ENCODE measurements at regions not wholly inside any gene's neighbourhood (a gene's known extent, or its start where the extent isn't known, plus 50 kb on each side); places are given as distances from the start of the nearest gene placed in this dataset.
"Not testable (repeated sequence)": the region's sequence is repeated elsewhere in the genome, so short reads cannot be mapped to it uniquely, and the experiment has no call there.

DNA sequence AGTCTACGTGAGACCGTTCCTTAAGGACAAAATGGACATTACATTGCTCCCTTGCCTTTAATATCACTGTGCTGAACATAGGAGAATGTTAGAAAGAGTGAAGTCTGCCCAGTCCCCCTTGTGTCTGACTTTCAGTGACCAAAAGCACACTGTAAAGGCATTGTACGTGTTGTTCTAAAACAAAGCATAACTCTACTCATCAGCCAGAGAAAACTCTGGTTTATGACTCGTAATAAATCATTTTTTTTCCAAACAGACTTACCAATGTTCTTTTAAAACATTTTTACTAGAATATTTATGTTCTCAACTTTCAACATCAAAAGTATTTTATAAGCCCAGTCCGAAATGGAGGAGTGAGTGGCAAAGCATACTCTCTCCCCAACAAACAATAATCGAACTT, 262.5 kb downstream of the GJA1 start:
- DNase-seq (ENCODE audit: low spot score) = no peak
- Mint-ChIP-seq H3K27me3 (ENCODE audit: low read depth) (peaks cover 2% of the 10 kb centered on the region), H3K9me3 (no peaks in the 10 kb centered on the region), H3K27ac (no peak overlapping the region), H3K4me1 (ENCODE audit: low read depth) (no peaks in the 10 kb centered on the region), H3K4me3 (ENCODE audit: low read depth) (no peak overlapping the region), H3K36me3 (ENCODE audit: low read depth) (no peaks in the 10 kb centered on the region)
- intact Hi-C loops (cut with micrococcal nuclease) = no loop called here

DNA sequence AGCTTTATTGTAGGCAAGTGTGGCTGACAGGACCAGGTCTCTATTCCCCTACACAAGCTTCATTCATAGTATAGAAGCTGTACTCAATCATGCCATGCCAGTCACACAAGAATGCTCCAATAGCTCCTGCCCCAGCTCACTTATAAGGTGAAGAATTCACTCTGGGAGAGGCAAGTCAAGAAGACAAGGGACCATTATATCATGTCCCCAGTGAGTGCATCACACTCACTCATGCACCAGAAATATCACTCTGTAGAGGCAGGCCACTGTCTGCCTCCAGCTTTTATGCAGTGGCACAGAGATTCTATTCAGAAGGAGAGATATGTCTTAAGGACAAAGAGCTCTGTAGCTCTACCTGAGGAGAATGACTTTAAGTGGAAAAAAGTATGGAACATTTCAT, 263.2 kb downstream of the GJA1 start:
- no peak for DNase-seq (ENCODE audit: low spot score)
- Mint-ChIP-seq H3K27me3 (ENCODE audit: low read depth) (peaks cover 2% of the 10 kb centered on the region), H3K4me3 (ENCODE audit: low read depth) (no peak overlapping the region), H3K9me3 (no peaks in the 10 kb centered on the region), H3K36me3 (ENCODE audit: low read depth) (no peaks in the 10 kb centered on the region), H3K27ac (no peak overlapping the region), H3K4me1 (ENCODE audit: low read depth) (no peaks in the 10 kb centered on the region)
- intact Hi-C loops (cut with micrococcal nuclease) = no loop called here

DNA sequence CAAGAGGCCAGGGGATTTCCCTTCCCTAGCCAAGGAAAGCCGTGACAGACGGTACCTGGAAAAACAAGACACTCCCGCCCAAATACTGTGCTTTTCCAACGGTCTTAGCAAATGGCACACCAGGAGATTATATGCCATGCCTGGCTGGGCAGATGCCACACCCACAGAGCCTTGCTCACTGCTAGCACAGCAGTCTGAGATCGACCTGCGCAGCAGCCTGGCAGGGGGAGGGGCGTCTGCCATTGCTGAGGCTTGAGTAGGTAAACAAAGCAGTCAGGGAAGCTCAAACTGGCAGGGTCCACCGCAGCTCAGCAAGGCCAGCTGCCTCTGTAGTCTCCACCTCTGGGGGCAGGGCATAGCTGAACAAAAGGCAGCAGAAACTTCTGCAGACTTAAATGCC, 267.7 kb downstream of the GJA1 start:
- H3K36me3 Mint-ChIP-seq (ENCODE audit: low read depth); DNase-seq (ENCODE audit: low spot score); intact Hi-C loops (cut with micrococcal nuclease); H3K9me3 Mint-ChIP-seq; H3K4me1 Mint-ChIP-seq (ENCODE audit: low read depth); H3K4me3 Mint-ChIP-seq (ENCODE audit: low read depth); H3K27me3 Mint-ChIP-seq (ENCODE audit: low read depth); H3K27ac Mint-ChIP-seq: not testable (repeated sequence)

DNA sequence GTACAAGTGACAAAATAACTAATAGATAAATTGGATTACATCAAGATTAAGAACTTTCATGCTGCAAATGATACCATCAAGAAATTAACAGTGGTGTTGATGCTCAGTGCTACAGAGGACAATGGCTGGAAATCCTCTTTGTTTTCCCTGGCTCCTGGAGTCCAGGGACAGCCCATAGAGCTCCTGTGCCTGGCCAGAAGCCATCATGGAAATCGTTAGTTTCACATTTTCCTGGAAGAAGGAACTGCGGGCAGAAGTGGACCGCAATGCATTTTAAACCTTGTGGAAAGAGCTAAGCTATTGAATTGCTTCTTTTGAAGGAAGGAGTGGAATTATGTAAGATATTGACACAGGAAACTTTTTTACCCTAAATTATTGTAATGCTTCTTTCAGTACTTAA, 276.0 kb downstream of the GJA1 start:
- no peak overlapping the region for H3K4me3 Mint-ChIP-seq (ENCODE audit: low read depth)
- no peaks in the 10 kb centered on the region for H3K36me3 Mint-ChIP-seq (ENCODE audit: low read depth)
- intact Hi-C loops (cut with micrococcal nuclease) = no loop called here
- H3K27me3 Mint-ChIP-seq (ENCODE audit: low read depth) = no peaks in the 10 kb centered on the region
- H3K27ac Mint-ChIP-seq = no peak overlapping the region
- DNase-seq (ENCODE audit: low spot score) = no peak
- H3K9me3 Mint-ChIP-seq = no peaks in the 10 kb centered on the region
- no peaks in the 10 kb centered on the region for H3K4me1 Mint-ChIP-seq (ENCODE audit: low read depth)

DNA sequence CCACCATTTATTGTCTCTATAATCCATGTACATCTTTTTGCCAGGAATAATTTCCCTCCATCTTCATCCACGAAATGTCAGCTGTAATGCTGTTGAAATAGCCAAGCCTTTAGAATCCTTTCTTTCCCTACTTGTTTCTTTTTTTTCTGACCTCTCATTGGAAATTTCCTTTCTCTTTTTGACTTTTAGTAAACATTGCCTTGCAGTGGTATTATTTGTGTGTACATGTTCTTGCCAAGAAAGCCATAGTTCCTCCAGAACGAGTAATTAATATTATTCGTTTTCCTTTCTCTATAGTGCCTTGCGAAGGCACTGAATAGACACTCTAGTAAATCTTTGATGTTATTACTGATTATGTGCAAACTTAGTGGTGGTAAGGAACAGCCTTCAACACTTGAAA, 282.2 kb downstream of the GJA1 start:
- H3K27me3 Mint-ChIP-seq (ENCODE audit: low read depth) = no peaks in the 10 kb centered on the region
- DNase-seq (ENCODE audit: low spot score) = no peak
- no peak overlapping the region for H3K27ac Mint-ChIP-seq
- H3K4me3 Mint-ChIP-seq (ENCODE audit: low read depth) = no peak overlapping the region
- H3K4me1 Mint-ChIP-seq (ENCODE audit: low read depth) = no peaks in the 10 kb centered on the region
- intact Hi-C loops (cut with micrococcal nuclease) = no loop called here
- H3K36me3 Mint-ChIP-seq (ENCODE audit: low read depth) = no peaks in the 10 kb centered on the region
- H3K9me3 Mint-ChIP-seq = peaks cover 4% of the 10 kb centered on the region

DNA sequence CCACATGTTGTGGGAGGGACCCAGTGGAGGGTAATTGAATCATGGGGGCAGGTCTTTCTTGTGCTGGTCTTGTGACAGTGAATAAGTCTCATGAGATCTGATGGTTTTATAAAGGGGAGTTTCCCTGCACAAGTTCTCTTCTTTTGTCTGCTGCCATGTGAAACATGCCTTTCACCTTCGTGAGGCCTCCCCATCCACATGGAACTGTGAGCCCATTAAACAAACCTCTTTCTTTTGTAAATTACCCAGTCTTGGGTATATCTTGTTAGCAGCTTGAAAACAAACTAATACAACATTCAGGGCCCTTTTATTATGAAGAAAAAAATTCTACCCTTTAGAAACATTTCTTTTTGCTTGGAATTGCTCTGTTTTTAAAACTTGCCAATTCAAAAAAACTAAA, 285.4 kb downstream of the GJA1 start:
- H3K9me3 Mint-ChIP-seq; H3K27me3 Mint-ChIP-seq (ENCODE audit: low read depth); H3K4me3 Mint-ChIP-seq (ENCODE audit: low read depth); DNase-seq (ENCODE audit: low spot score); H3K27ac Mint-ChIP-seq; H3K4me1 Mint-ChIP-seq (ENCODE audit: low read depth); intact Hi-C loops (cut with micrococcal nuclease); H3K36me3 Mint-ChIP-seq (ENCODE audit: low read depth): not testable (repeated sequence)

DNA sequence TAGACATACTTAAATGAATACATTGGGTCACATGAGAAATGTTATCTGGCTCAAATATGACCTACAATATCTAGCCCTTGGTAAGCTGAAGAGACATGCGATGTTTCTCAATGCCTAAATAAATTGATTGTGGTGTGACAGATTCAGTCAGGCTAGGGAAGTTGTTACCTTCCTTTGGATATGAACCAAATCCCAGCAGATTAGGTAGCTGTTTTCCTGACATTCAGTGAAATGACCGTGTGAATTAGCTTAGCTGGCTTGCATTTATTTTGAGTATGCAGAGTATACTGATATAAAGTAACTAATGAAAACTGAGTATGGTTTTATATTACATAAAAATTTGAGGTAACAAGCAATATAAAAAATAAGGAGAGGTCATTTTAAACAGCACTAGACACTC, 288.2 kb downstream of the GJA1 start:
- intact Hi-C loops (cut with micrococcal nuclease) = no loop called here

DNA sequence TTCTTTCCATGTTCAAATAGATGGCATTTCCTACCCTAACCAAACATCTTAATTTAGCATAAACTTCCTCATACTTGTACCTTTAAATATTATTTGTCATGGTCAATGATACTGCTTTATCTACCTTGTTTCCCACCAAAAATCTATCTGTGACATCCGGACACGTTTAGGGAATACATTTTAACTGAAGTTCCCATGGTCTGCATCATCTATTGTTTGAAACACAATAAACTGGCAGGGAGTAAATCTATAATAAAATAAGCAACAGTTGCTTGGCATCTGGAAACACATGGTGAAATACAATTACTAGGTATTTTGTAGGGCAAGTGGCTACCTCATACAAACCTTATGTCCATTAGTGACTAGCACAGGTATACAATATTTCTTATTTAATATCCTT, 289.1 kb downstream of the GJA1 start:
- Mint-ChIP-seq H3K27ac (no peak overlapping the region), H3K4me1 (ENCODE audit: low read depth) (no peaks in the 10 kb centered on the region), H3K4me3 (ENCODE audit: low read depth) (no peak overlapping the region), H3K9me3 (peaks cover 4% of the 10 kb centered on the region), H3K36me3 (ENCODE audit: low read depth) (no peaks in the 10 kb centered on the region), H3K27me3 (ENCODE audit: low read depth) (no peaks in the 10 kb centered on the region)
- DNase-seq (ENCODE audit: low spot score) = no peak
- intact Hi-C loops (cut with micrococcal nuclease) = no loop called here

More for the DNA sequence above, 288.2 kb downstream of the GJA1 start:
- no peaks in the 10 kb centered on the region for H3K36me3 Mint-ChIP-seq (ENCODE audit: low read depth)
- no peaks in the 10 kb centered on the region for H3K4me1 Mint-ChIP-seq (ENCODE audit: low read depth)
- H3K4me3 Mint-ChIP-seq (ENCODE audit: low read depth) = no peak overlapping the region
- no peak overlapping the region for H3K27ac Mint-ChIP-seq
- no peaks in the 10 kb centered on the region for H3K27me3 Mint-ChIP-seq (ENCODE audit: low read depth)
- no peak for DNase-seq (ENCODE audit: low spot score)
- peaks cover 4% of the 10 kb centered on the region for H3K9me3 Mint-ChIP-seq

DNA sequence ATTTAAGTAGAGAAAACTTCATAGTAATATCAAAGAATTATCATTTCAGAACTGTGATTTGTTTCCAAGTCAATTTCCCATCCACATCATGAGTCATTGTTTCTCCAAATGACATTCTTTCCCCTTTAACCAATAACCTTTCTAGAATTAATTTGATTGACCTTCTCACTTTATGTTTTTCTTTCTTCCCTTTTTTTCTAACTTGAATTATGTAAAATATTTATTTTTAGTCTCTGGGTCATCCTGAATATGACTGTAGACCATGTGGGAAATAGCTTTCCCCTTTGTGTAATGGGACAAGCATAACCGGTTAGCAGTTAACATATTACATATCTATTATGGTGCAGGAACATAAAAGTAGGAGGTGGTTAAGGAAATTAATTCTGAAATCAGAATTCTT, 291.1 kb downstream of the GJA1 start:
- Mint-ChIP-seq H3K9me3 (peaks cover 8% of the 10 kb centered on the region), H3K36me3 (ENCODE audit: low read depth) (no peaks in the 10 kb centered on the region), H3K27ac (no peak overlapping the region), H3K4me3 (ENCODE audit: low read depth) (no peak overlapping the region), H3K4me1 (ENCODE audit: low read depth) (no peaks in the 10 kb centered on the region), H3K27me3 (ENCODE audit: low read depth) (no peaks in the 10 kb centered on the region)
- intact Hi-C loops (cut with micrococcal nuclease) = no loop called here
- no peak for DNase-seq (ENCODE audit: low spot score)

DNA sequence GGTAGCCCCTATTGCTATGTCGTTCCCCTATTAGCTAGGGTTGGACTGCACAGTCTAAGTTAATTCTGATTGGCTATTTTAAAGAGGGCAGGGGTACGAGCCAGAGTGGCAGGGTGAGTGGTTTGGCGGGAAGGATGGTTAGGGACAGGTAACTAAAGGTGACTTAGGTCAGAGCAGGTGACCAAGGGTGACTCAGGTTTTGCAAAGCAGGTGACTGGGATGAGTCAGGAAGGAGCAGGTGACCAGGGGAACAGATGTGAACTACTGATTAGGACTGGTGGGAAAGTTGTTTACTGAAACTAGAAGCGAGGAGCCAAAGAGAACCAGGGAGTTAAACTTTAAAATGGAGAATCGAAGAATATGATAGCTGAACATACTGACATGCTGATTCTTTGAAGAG, 295.2 kb downstream of the GJA1 start:
- Mint-ChIP-seq H3K36me3 (ENCODE audit: low read depth) (no peaks in the 10 kb centered on the region), H3K27ac (no peak overlapping the region), H3K4me1 (ENCODE audit: low read depth) (no peaks in the 10 kb centered on the region), H3K27me3 (ENCODE audit: low read depth) (no peaks in the 10 kb centered on the region), H3K4me3 (ENCODE audit: low read depth) (no peak overlapping the region), H3K9me3 (peaks cover 8% of the 10 kb centered on the region)
- intact Hi-C loops (cut with micrococcal nuclease) = no loop called here
- DNase-seq (ENCODE audit: low spot score) = no peak

DNA sequence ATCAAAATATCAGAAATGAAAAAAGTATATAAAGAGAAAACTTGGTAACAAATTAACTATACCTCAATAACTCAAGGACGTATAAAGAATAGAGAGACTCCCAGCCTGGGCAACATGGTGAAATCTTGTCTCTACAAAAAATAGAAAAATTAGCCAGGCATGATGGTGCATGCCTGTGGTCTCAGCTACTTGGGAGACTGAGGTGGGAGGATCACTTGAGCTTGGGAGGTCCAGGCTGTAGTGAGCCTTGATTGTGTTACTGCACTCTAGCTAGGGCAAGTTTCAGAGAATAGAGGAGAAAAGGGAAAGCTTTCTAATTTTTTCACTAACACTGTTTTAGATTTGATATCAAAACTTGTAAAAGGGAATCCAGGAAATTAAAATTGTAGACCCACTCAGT, 295.9 kb downstream of the GJA1 start:
- intact Hi-C loops (cut with micrococcal nuclease) = no loop called here
- H3K4me3 Mint-ChIP-seq (ENCODE audit: low read depth) = no peak overlapping the region

DNA sequence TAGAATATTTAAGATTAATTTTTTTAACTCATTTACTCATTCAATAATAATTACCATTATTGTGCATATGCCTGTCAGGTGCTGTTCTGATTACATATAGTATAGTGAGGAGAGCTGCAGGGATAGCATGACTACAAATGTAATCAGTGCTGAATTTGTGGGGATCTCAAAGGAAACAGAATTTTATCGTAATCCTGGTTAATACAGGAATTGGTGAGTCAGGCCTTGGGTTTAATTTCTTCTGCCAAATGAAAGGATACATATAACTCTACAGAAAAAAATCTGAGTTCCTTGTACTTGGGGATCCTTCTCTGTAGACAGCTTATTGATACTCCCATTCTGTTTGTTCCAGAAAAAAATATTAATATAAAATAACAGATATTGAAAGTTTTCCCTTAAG, 297.2 kb downstream of the GJA1 start:
- no peaks in the 10 kb centered on the region for H3K36me3 Mint-ChIP-seq (ENCODE audit: low read depth)
- H3K27me3 Mint-ChIP-seq (ENCODE audit: low read depth) = no peaks in the 10 kb centered on the region
- H3K4me3 Mint-ChIP-seq (ENCODE audit: low read depth) = no peak overlapping the region
- H3K9me3 Mint-ChIP-seq = peaks cover 8% of the 10 kb centered on the region
- intact Hi-C loops (cut with micrococcal nuclease) = no loop called here
- DNase-seq (ENCODE audit: low spot score) = no peak
- no peak overlapping the region for H3K27ac Mint-ChIP-seq
- H3K4me1 Mint-ChIP-seq (ENCODE audit: low read depth) = no peaks in the 10 kb centered on the region

More for the DNA sequence above, 295.9 kb downstream of the GJA1 start:
- H3K36me3 Mint-ChIP-seq (ENCODE audit: low read depth) = no peaks in the 10 kb centered on the region
- no peak overlapping the region for H3K27ac Mint-ChIP-seq
- no peak for DNase-seq (ENCODE audit: low spot score)
- H3K4me1 Mint-ChIP-seq (ENCODE audit: low read depth) = no peaks in the 10 kb centered on the region
- peaks cover 8% of the 10 kb centered on the region for H3K9me3 Mint-ChIP-seq
- no peaks in the 10 kb centered on the region for H3K27me3 Mint-ChIP-seq (ENCODE audit: low read depth)

DNA sequence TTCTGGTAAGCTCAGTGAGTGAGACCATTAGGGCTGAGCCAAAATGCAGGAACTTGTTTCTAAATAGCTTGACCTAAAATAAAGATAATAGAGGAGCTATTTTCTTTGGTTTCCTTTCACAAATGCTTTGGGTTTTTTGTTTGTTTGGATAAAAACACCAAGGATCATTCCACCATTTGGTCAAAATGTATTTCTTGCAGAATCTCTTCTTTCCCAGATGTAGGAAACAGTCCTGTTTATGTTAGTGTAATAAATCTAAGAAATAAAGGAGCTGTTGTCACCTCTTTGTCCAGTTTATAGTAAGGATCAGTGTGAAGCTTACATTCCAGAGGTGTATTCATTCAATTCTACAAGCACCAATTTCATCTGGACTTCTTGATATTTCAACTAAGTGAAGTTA, 297.8 kb downstream of the GJA1 start:
- intact Hi-C loops (cut with micrococcal nuclease) = no loop called here
- no peaks in the 10 kb centered on the region for H3K36me3 Mint-ChIP-seq (ENCODE audit: low read depth)
- H3K4me3 Mint-ChIP-seq (ENCODE audit: low read depth) = no peak overlapping the region
- H3K27ac Mint-ChIP-seq = no peak overlapping the region
- peaks cover 8% of the 10 kb centered on the region for H3K9me3 Mint-ChIP-seq
- H3K4me1 Mint-ChIP-seq (ENCODE audit: low read depth) = no peaks in the 10 kb centered on the region
- no peak for DNase-seq (ENCODE audit: low spot score)
- no peaks in the 10 kb centered on the region for H3K27me3 Mint-ChIP-seq (ENCODE audit: low read depth)

DNA sequence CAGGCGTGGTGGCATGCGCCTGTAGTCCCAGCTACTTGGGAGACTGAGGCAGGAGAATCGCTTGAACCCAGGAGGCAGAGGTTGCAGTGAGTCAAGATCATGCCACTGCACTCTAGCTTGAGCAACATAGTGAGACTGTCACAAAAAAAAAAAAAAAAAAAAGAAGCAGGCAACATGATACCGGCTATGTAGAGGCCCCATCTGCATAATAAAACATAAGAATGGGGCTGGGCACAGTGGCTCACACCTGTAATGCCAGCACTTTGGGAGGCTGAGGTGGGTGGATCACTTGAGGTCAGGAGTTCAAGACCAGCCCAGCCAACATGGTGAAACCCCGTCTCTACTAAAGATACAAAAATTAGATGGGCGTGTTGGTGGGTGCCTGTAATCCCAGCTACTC, 304.7 kb downstream of the GJA1 start:
- H3K9me3 Mint-ChIP-seq; H3K4me3 Mint-ChIP-seq (ENCODE audit: low read depth); H3K27me3 Mint-ChIP-seq (ENCODE audit: low read depth); DNase-seq (ENCODE audit: low spot score); H3K4me1 Mint-ChIP-seq (ENCODE audit: low read depth); H3K27ac Mint-ChIP-seq; intact Hi-C loops (cut with micrococcal nuclease); H3K36me3 Mint-ChIP-seq (ENCODE audit: low read depth): not testable (repeated sequence)

All from activated T-helper 2 cell treated with anti-CD3 and anti-CD28 coated beads, Interferon-gamma antibody, Interleukin-2, Interleukin-4, amounts not matched to agents 10 μg/mL and 5 μg/mL and 100 μg/mL, durations not matched to agents 14 hours and 24 hours and 36 hours (primary cell).